HEK293 (cell line): ENCODE measurements at regions not wholly inside any gene's neighbourhood (a gene's known extent, or its start where the extent isn't known, plus 50 kb on each side); places are given as distances from the start of the nearest gene placed in this dataset.
"Not testable (repeated sequence)": the region's sequence is repeated elsewhere in the genome, so short reads cannot be mapped to it uniquely, and the experiment has no call there.

Experiments
- CTCF ChIA-PET: fragments of 350-600 bp; formaldehyde crosslinking; extraction: SDS; loops from one replicate; lab custom pipeline; 2021; ENCODE audit warnings: antibody characterized with exemption; lab: Yijun Ruan, JAX
- POLR2A ChIA-PET: fragments of 300-600 bp; formaldehyde crosslinking; extraction: SDS; loops from one replicate; lab custom pipeline; 2020; ENCODE audit warnings: antibody characterized with exemption, inconsistent platforms; lab: Yijun Ruan, JAX
- H3K27ac ChIP-seq: fragments of 200-500 bp; sonication (Bioruptor generic); 2 replicates; pipeline ENCODE4 v1.5.1; 2014; ENCODE audit warnings: low read depth, low read length, control low read depth, inconsistent platforms; ENCODE audit errors: extremely low read depth
- H3K36me3 ChIP-seq, 2 experiments: fragments of 200-500 bp in 1 of 2; sonication (Bioruptor generic) in 1 of 2; 1 replicate in 1 of 2; 2 replicates in 1 of 2; pipeline ENCODE4 v1.5.1; 2014 to 2017; ENCODE audit warnings: inconsistent platforms in 2 of 2, low read length in 2 of 2; ENCODE audit not compliant: control insufficient read depth in 2 of 2, insufficient read depth in 1 of 2
- H3K4me1 ChIP-seq: fragments of 200-500 bp; sonication (Bioruptor generic); 2 replicates; pipeline ENCODE4 v1.5.1; 2014; ENCODE audit warnings: mild to moderate bottlenecking, low read length, inconsistent platforms; ENCODE audit not compliant: control insufficient read depth, insufficient read depth
- H3K4me3 ChIP-seq: 2 replicates; pipeline ENCODE4 v1.5.1; 2011; ENCODE audit warnings: low read depth, mild to moderate bottlenecking, control low read depth, low read length, moderate library complexity
- H3K9me3 ChIP-seq: fragments of 200-500 bp; sonication (Bioruptor generic); 2 replicates; pipeline ENCODE4 v1.5.1; 2014; ENCODE audit warnings: low read depth, low read length, inconsistent platforms; ENCODE audit not compliant: control insufficient read depth, insufficient read depth
- KLF8 ChIP-seq: fragments of 450-650 bp; formaldehyde crosslinking; IDR thresholded peaks from 2 replicates; pipeline ENCODE4 v1.5.1; 2016; ENCODE audit warnings: missing biosample characterization, missing genetic modification characterization
- MZF1 ChIP-seq: fragments of 450-650 bp; formaldehyde crosslinking; IDR thresholded peaks from 2 replicates; pipeline ENCODE4 v1.5.1; 2017; ENCODE audit warnings: missing biosample characterization, missing genetic modification characterization, borderline replicate concordance
- REST ChIP-seq: fragments of 450-650 bp; formaldehyde crosslinking; IDR thresholded peaks from 2 replicates; pipeline ENCODE4 v1.5.1; 2016; ENCODE audit warnings: missing biosample characterization, missing genetic modification characterization
- SCRT2 ChIP-seq: fragments of 450-650 bp; formaldehyde crosslinking; IDR thresholded peaks from 2 replicates; pipeline ENCODE4 v1.5.1; 2016; ENCODE audit warnings: missing biosample characterization, missing genetic modification characterization
- SETDB1 ChIP-seq: IDR thresholded peaks from one replicate; pipeline ENCODE4 v1.6.1; 2017; ENCODE audit warnings: mild to moderate bottlenecking, low read length, moderate library complexity, mixed read lengths; ENCODE audit not compliant: insufficient read length
- TSHZ1 ChIP-seq: fragments of 450-650 bp; formaldehyde crosslinking; IDR thresholded peaks from 2 replicates; pipeline ENCODE4 v1.5.1; 2016; ENCODE audit warnings: missing biosample characterization, missing genetic modification characterization, borderline replicate concordance
- ZBTB1 ChIP-seq: fragments of 450-650 bp; formaldehyde crosslinking; IDR thresholded peaks from 2 replicates; pipeline ENCODE4 v1.5.1; 2016; ENCODE audit warnings: missing biosample characterization, missing genetic modification characterization
- ZBTB11 ChIP-seq: fragments of 450-650 bp; formaldehyde crosslinking; conservative IDR thresholded peaks from 2 replicates; pipeline ENCODE4 v1.5.1; 2016; ENCODE audit warnings: low read depth, missing biosample characterization, missing genetic modification characterization
- ZBTB7A ChIP-seq: fragments of 450-650 bp; formaldehyde crosslinking; IDR thresholded peaks from 2 replicates; pipeline ENCODE4 v1.5.1; 2016; ENCODE audit warnings: low read depth, missing biosample characterization, missing genetic modification characterization
- ZNF140 ChIP-seq: fragments of 450-650 bp; formaldehyde crosslinking; IDR thresholded peaks from 2 replicates; pipeline ENCODE4 v1.5.1; 2016; ENCODE audit warnings: missing biosample characterization, missing genetic modification characterization
- ZNF202 ChIP-seq: fragments of 450-650 bp; formaldehyde crosslinking; IDR thresholded peaks from 2 replicates; pipeline ENCODE4 v1.5.1; 2016; ENCODE audit warnings: missing biosample characterization, missing genetic modification characterization, borderline replicate concordance
- ZNF23 ChIP-seq: fragments of 450-650 bp; formaldehyde crosslinking; IDR thresholded peaks from 2 replicates; pipeline ENCODE4 v1.5.1; 2016; ENCODE audit warnings: missing biosample characterization, missing genetic modification characterization, borderline replicate concordance
- ZNF24 ChIP-seq: fragments of 450-650 bp; formaldehyde crosslinking; IDR thresholded peaks from 2 replicates; pipeline ENCODE4 v1.5.1; 2016; ENCODE audit warnings: missing biosample characterization, missing genetic modification characterization
- ZNF266 ChIP-seq: fragments of 450-650 bp; formaldehyde crosslinking; IDR thresholded peaks from 2 replicates; pipeline ENCODE4 v1.5.1; 2016; ENCODE audit warnings: missing biosample characterization, missing genetic modification characterization, low read depth
- ZNF274 ChIP-seq, 2 experiments: fragments of 200-500 bp in 1 of 2; fragments of 450-650 bp in 1 of 2; sonication (Bioruptor generic) in 1 of 2; formaldehyde crosslinking in 1 of 2; IDR thresholded peaks; 2 replicates each; pipeline versions ENCODE4 v1.5.1 to v1.6.1; 2014 to 2016; ENCODE audit warnings: borderline replicate concordance in 1 of 2, inconsistent platforms in 1 of 2, low read length in 1 of 2, missing biosample characterization in 1 of 2, missing genetic modification characterization in 1 of 2
- ZNF335 ChIP-seq: fragments of 450-650 bp; formaldehyde crosslinking; conservative IDR thresholded peaks from 2 replicates; pipeline ENCODE4 v1.5.1; 2016; ENCODE audit warnings: missing biosample characterization, missing genetic modification characterization
- ZNF394 ChIP-seq: fragments of 450-650 bp; formaldehyde crosslinking; IDR thresholded peaks from 2 replicates; pipeline ENCODE4 v1.5.1; 2016; ENCODE audit warnings: missing biosample characterization, missing genetic modification characterization, mild to moderate bottlenecking, moderate library complexity, borderline replicate concordance
- ZNF404 ChIP-seq: fragments of 450-650 bp; formaldehyde crosslinking; IDR thresholded peaks from 2 replicates; pipeline ENCODE4 v1.5.1; 2017; ENCODE audit warnings: missing biosample characterization, missing genetic modification characterization
- ZNF426 ChIP-seq: fragments of 450-650 bp; formaldehyde crosslinking; IDR thresholded peaks from 2 replicates; pipeline ENCODE4 v1.5.1; 2017; ENCODE audit warnings: missing biosample characterization, missing genetic modification characterization, mild to moderate bottlenecking, inconsistent platforms, moderate library complexity
- ZNF433 ChIP-seq: fragments of 450-650 bp; formaldehyde crosslinking; IDR thresholded peaks from 2 replicates; pipeline ENCODE4 v1.5.1; 2016; ENCODE audit warnings: missing biosample characterization, missing genetic modification characterization, low read depth
- ZNF521 ChIP-seq: fragments of 450-650 bp; formaldehyde crosslinking; IDR thresholded peaks from 2 replicates; pipeline ENCODE4 v1.5.1; 2017; ENCODE audit warnings: missing biosample characterization, mild to moderate bottlenecking, missing genetic modification characterization
- ZNF555 ChIP-seq: fragments of 450-650 bp; formaldehyde crosslinking; conservative IDR thresholded peaks from 2 replicates; pipeline ENCODE4 v1.5.1; 2017; ENCODE audit warnings: missing biosample characterization, mild to moderate bottlenecking, missing genetic modification characterization, inconsistent platforms
- ZNF707 ChIP-seq: fragments of 450-650 bp; formaldehyde crosslinking; IDR thresholded peaks from 2 replicates; pipeline ENCODE4 v1.5.1; 2016; ENCODE audit warnings: missing biosample characterization, missing genetic modification characterization
- ZXDB ChIP-seq: fragments of 450-650 bp; formaldehyde crosslinking; IDR thresholded peaks from 2 replicates; pipeline ENCODE4 v1.5.1; 2016; ENCODE audit warnings: missing biosample characterization, missing genetic modification characterization

- H3K9me3 ChIP-seq = no peaks in the 10 kb centered on the region
- ChIA-PET CTCF (no interaction called here), POLR2A (no interaction called here)
- H3K36me3 ChIP-seq = no peaks in the 10 kb centered on the region
- no peak overlapping the region for H3K4me3 ChIP-seq
- TF ChIP-seq ZBTB7A (tag by site-specific recombination) (no peak), TSHZ1 (no peak), ZNF23 (no peak), SCRT2 (tag by site-specific recombination) (no peak), ZNF335 (tag by site-specific recombination) (no peak), ZNF274 (IDR thresholded peaks at IDR 0.05; ENCODE audit: low read length) (no peak), ZNF274 (tag by site-specific recombination; IDR thresholded peaks at IDR 0.05; ENCODE audit: borderline replicate concordance) (no peak), ZNF24 (tag by site-specific recombination) (no peak), ZNF433 (tag by site-specific recombination) (no peak), ZNF394 (tag by site-specific recombination) (no peak), KLF8 (tag by site-specific recombination) (no peak), ZBTB1 (tag by site-specific recombination) (no peak), ZNF707 (tag by site-specific recombination) (no peak), ZNF521 (tag by site-specific recombination) (no peak), MZF1 (no peak), SETDB1 (no peak)
- H3K4me1 ChIP-seq = no peaks in the 10 kb centered on the region
- no peak overlapping the region for H3K27ac ChIP-seq
These were observed 593.8 kb upstream of the GRM3 start for GRCh38 chr7:86049910-86050309.

GRCh38 chr7:86045197-86045596, 598.5 kb upstream of the GRM3 start:
- CTCF ChIA-PET = interaction anchor here (0.7 kb wide), 2 partner anchors 146 to 154 kb away, joined by 3 read pairs; no protein-coding TSS in a partner anchor
- POLR2A ChIA-PET = not testable (repeated sequence)
- peak; percentile 54 for TF ChIP-seq ZBTB11 (tag by site-specific recombination)
- TF ChIP-seq REST = peak; percentile 32; the same call in 1 of the 2 replicates
- peak; percentile 67 for TF ChIP-seq ZNF555 (tag by site-specific recombination)
- peak; percentile 33; the same call in 1 of the 2 replicates for TF ChIP-seq ZNF202 (tag by site-specific recombination)
- TF ChIP-seq ZNF433 (tag by site-specific recombination) = peak; percentile 25; the same call in 1 of the 2 replicates
- 0 out of 2 replicates have a peak, but pooled peaks have one; percentile 31 for TF ChIP-seq ZNF266 (tag by site-specific recombination)
- TF ChIP-seq ZXDB = peak; percentile 25; the same call in 1 of the 2 replicates
- TF ChIP-seq ZNF404 (tag by site-specific recombination) = 0 out of 2 replicates have a peak, but pooled peaks have one; percentile 17
- peak; percentile 73 for TF ChIP-seq ZNF426
- peak; percentile 47; the same call in 1 of the 2 replicates for TF ChIP-seq ZNF140 (tag by site-specific recombination)

More at GRCh38 chr7:86045197-86045596, 598.5 kb upstream of the GRM3 start:
- H3K9me3 ChIP-seq, H3K4me1 ChIP-seq, H3K36me3 ChIP-seq, H3K27ac ChIP-seq, H3K4me3 ChIP-seq: not testable (repeated sequence)
